DOHH2 (cell line): ENCODE measurements at regions not wholly inside any gene's neighbourhood (a gene's known extent, or its start where the extent isn't known, plus 50 kb on each side); places are given as distances from the start of the nearest gene placed in this dataset.

ENCODE experiments used
- H3F3A ChIP-seq: fragments of 200-600 bp; sonication (generic), shearing (Covaris generic); 2 replicates; pipeline ENCODE4 v1.6.0; 2016; ENCODE audit warnings: antibody characterized with exemption, mild to moderate bottlenecking; ENCODE audit not compliant: control insufficient read depth, insufficient read depth
- H3K27ac ChIP-seq: fragments of 200-600 bp; sonication (generic); 2 replicates; pipeline ENCODE4 v1.5.1; 2014; ENCODE audit warnings: low read depth, mild to moderate bottlenecking, low read length, moderate library complexity
- H3K27me3 ChIP-seq: fragments of 200-600 bp; sonication (generic); 2 replicates; pipeline ENCODE4 v1.6.1; 2014; ENCODE audit warnings: mild to moderate bottlenecking, low read length, mixed read lengths; ENCODE audit not compliant: control insufficient read depth
- H3K36me3 ChIP-seq: fragments of 200-600 bp; sonication (generic); 2 replicates; pipeline ENCODE4 v1.6.1; 2014; ENCODE audit warnings: mild to moderate bottlenecking, low read length, moderate library complexity, mixed read lengths; ENCODE audit not compliant: control insufficient read depth
- H3K4me1 ChIP-seq: fragments of 200-600 bp; sonication (generic); 2 replicates; pipeline ENCODE4 v1.6.1; 2014; ENCODE audit warnings: mild to moderate bottlenecking, low read length, mixed read lengths; ENCODE audit not compliant: control insufficient read depth
- H3K4me2 ChIP-seq: fragments of 200-600 bp; sonication (generic); 2 replicates; pipeline ENCODE4 v1.6.0; 2014; ENCODE audit warnings: mild to moderate bottlenecking, low read length, moderate library complexity
- H3K4me3 ChIP-seq: fragments of 200-600 bp; sonication (generic); 2 replicates; pipeline ENCODE4 v1.5.1; 2014; ENCODE audit warnings: mild to moderate bottlenecking, low read length, mixed read lengths
- H3K79me2 ChIP-seq: fragments of 200-600 bp; sonication (generic); 2 replicates; pipeline ENCODE4 v1.6.1; 2014; ENCODE audit warnings: mild to moderate bottlenecking, low read length, mixed read lengths; ENCODE audit not compliant: control insufficient read depth
- H3K9me2 ChIP-seq: fragments of 200-600 bp; sonication (generic); replicated peaks from 2 replicates; pipeline ENCODE4 v1.6.1; 2014; ENCODE audit warnings: mild to moderate bottlenecking, low read length, mixed read lengths; ENCODE audit not compliant: control insufficient read depth
- H3K9me3 ChIP-seq: fragments of 200-600 bp; sonication (generic); 2 replicates; pipeline ENCODE4 v1.6.1; 2014; ENCODE audit warnings: antibody characterized with exemption, low read length, mixed read lengths; ENCODE audit not compliant: control insufficient read depth, insufficient read depth
- H4K20me1 ChIP-seq: fragments of 200-600 bp; sonication (generic); 2 replicates; pipeline ENCODE4 v1.6.0; 2014; ENCODE audit warnings: low read depth, mild to moderate bottlenecking, antibody characterized with exemption, low read length, moderate library complexity; ENCODE audit not compliant: control insufficient read depth, insufficient read depth
- CTCF ChIP-seq: fragments of 200-600 bp; sonication (generic); IDR thresholded peaks from one replicate; pipeline ENCODE4 v1.5.1; 2014; ENCODE audit warnings: antibody characterized with exemption, mild to moderate bottlenecking, low read depth, low read length; ENCODE audit not compliant: poor library complexity, severe bottlenecking
- EZH2phosphoT487 ChIP-seq: fragments of 200-600 bp; sonication (generic); IDR thresholded peaks from 2 replicates; pipeline ENCODE4 v1.6.1; 2017; ENCODE audit warnings: borderline replicate concordance, mild to moderate bottlenecking, antibody characterized with exemption, low read length, moderate library complexity, mixed read lengths

DNA sequence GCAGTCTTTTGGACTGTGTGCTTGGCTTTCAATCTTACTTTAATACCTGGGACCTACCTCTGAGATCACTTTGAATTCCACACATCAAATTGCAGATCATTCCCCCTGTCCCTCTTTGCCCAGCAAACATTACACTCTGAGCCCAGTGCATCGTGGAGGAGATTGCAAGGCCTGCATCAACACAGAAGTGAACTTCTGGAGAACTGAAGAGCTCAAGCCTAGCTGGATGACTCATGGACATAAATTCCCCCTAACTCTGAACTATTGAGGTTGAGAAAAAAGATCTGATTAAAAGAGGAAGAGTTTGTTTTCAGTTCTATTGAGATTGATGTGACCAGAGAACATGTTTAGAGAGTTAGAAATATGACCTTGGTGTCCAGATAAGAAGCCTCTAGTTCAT is 316.0 kb upstream of the DMAC1 start:
- Histone ChIP-seq H3K27me3 (no peaks in the 10 kb centered on the region), H4K20me1 (no peaks in the 10 kb centered on the region), H3K9me2 (no peaks in the 10 kb centered on the region), H3K9me3 (no peaks in the 10 kb centered on the region), H3K4me1 (no peaks in the 10 kb centered on the region), H3K27ac (no peak overlapping the region), H3K79me2 (no peaks in the 10 kb centered on the region), H3K36me3 (no peaks in the 10 kb centered on the region), H3K4me2 (no peak overlapping the region), H3K4me3 (no peak overlapping the region), H3F3A (no peaks in the 10 kb centered on the region)
- TF ChIP-seq EZH2phosphoT487 (no peak), CTCF (no peak)

DNA sequence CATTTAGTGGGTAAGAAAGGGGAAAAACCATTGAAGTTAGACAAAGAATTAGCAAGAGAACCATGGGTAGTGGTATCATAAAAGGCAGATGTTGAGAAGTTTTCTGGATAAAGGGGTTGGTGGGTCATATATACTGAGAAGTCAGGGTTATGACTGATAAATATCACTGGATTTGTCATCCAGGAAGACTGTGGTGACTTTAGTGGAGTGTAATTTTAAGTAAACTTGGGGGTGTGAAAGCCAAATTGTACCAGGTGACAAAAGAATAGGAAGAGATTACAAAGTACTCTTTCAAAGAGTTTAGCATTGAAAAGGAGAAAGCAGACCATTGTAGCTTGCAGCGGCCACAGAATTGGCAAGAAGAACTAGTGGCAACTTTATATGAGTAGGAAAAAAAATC is 315.2 kb upstream of the DMAC1 start:
- H3K27ac ChIP-seq, result no peak overlapping the region
- H3K4me1 ChIP-seq, result no peaks in the 10 kb centered on the region
- no peak overlapping the region for H3K4me2 ChIP-seq
- no peaks in the 10 kb centered on the region for H3K36me3 ChIP-seq
- H4K20me1 ChIP-seq, result no peaks in the 10 kb centered on the region
- no peaks in the 10 kb centered on the region for H3K9me2 ChIP-seq
- no peaks in the 10 kb centered on the region for H3K79me2 ChIP-seq
- TF ChIP-seq CTCF, result no peak
- no peak for TF ChIP-seq EZH2phosphoT487
- H3F3A ChIP-seq, result no peaks in the 10 kb centered on the region
- no peaks in the 10 kb centered on the region for H3K9me3 ChIP-seq
- no peak overlapping the region for H3K4me3 ChIP-seq
- H3K27me3 ChIP-seq, result no peaks in the 10 kb centered on the region

DNA sequence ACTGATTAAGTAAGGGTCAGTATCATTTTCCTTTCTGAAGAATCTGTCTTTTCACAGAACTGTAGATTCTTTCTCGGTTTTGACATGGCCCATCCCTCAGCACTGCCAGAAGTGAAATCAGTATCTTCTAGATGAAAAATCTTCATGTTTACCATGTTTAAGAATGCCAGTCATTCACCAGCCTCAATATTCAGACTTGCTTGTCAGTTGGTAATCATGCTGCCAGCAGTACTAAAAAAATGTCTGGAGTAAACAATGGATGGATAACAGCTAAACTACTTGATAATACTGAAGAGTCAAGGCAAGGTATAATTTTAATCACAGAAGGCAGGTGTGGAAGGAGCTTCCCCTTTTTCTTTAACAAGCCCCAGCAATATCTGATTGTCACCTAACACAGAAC is 306.8 kb upstream of the DMAC1 start:
- Histone ChIP-seq H3K9me2 (no peaks in the 10 kb centered on the region), H3K4me1 (no peaks in the 10 kb centered on the region), H3F3A (no peaks in the 10 kb centered on the region), H3K79me2 (no peaks in the 10 kb centered on the region), H3K4me3 (no peak overlapping the region), H4K20me1 (no peaks in the 10 kb centered on the region), H3K4me2 (no peak overlapping the region), H3K27ac (no peak overlapping the region), H3K36me3 (no peaks in the 10 kb centered on the region), H3K27me3 (no peaks in the 10 kb centered on the region), H3K9me3 (no peaks in the 10 kb centered on the region)
- TF ChIP-seq EZH2phosphoT487 (no peak), CTCF (no peak)

GRCh38 chr9:8101607-8102006 is 302.0 kb upstream of the DMAC1 start:
- TF ChIP-seq EZH2phosphoT487 (no peak), CTCF (no peak)
- no peak overlapping the region for H3K4me2 ChIP-seq
- no peak overlapping the region for H3K27ac ChIP-seq
- H3K36me3 ChIP-seq, result no peaks in the 10 kb centered on the region
- H3K27me3 ChIP-seq, result no peaks in the 10 kb centered on the region
- H3F3A ChIP-seq, result no peaks in the 10 kb centered on the region
- no peaks in the 10 kb centered on the region; the same call in 1 of the 2 replicates for H3K9me3 ChIP-seq
- no peak overlapping the region for H3K4me3 ChIP-seq
- no peaks in the 10 kb centered on the region for H4K20me1 ChIP-seq
- H3K4me1 ChIP-seq, result no peaks in the 10 kb centered on the region
- H3K79me2 ChIP-seq, result no peaks in the 10 kb centered on the region
- no peaks in the 10 kb centered on the region for H3K9me2 ChIP-seq
